Kidney tubule cell (primary cell): ENCODE measurements at regions not wholly inside any gene's neighbourhood (a gene's known extent, or its start where the extent isn't known, plus 50 kb on each side); places are given as distances from the start of the nearest gene placed in this dataset.
"Not testable (repeated sequence)": the region's sequence is repeated elsewhere in the genome, so short reads cannot be mapped to it uniquely, and the experiment has no call there.

Experiments used
- DNase-seq: peaks from one replicate; pipeline ENCODE4 v3.0.0-alpha.2; 2018; ENCODE audit warnings: low spot score

GRCh38 chr2:12619975-12620374 lies 96.8 kb upstream of the TRIB2 start:
- peak; percentile 98 for DNase-seq

- no peak for DNase-seq
These were observed 96.0 kb upstream of the TRIB2 start for GRCh38 chr2:12620759-12621158.

- DNase-seq = no peak
These were observed 93.7 kb upstream of the TRIB2 start for GRCh38 chr2:12623051-12623450.

GRCh38 chr2:12624384-12624783 lies 92.4 kb upstream of the TRIB2 start:
- no peak for DNase-seq

- DNase-seq = no peak
These were observed 91.7 kb upstream of the TRIB2 start for GRCh38 chr2:12624905-12625598.

GRCh38 chr2:12628541-12628940 lies 88.2 kb upstream of the TRIB2 start:
- not testable (repeated sequence) for DNase-seq

- no peak for DNase-seq
These were observed 79.7 kb upstream of the TRIB2 start for GRCh38 chr2:12636837-12637581.

- no peak for DNase-seq
These were observed 79.0 kb upstream of the TRIB2 start for GRCh38 chr2:12637754-12638153.

GRCh38 chr2:12641441-12641840 lies 75.3 kb upstream of the TRIB2 start:
- no peak for DNase-seq

- DNase-seq = no peak
These were observed 74.4 kb upstream of the TRIB2 start for GRCh38 chr2:12642332-12642731.

- no peak for DNase-seq
These were observed 73.9 kb upstream of the TRIB2 start for GRCh38 chr2:12642859-12643258.

GRCh38 chr2:12649602-12650400 lies 66.9 kb upstream of the TRIB2 start:
- peak; percentile 5 for DNase-seq

- DNase-seq = no peak
These were observed 65.1 kb upstream of the TRIB2 start for GRCh38 chr2:12651641-12652040.

GRCh38 chr2:12652723-12653122 lies 64.0 kb upstream of the TRIB2 start:
- no peak for DNase-seq

- no peak for DNase-seq
These were observed 59.2 kb upstream of the TRIB2 start for GRCh38 chr2:12657560-12657959.

GRCh38 chr2:12658310-12658945 lies 58.3 kb upstream of the TRIB2 start:
- DNase-seq = no peak

- DNase-seq = no peak
These were observed 55.2 kb upstream of the TRIB2 start for GRCh38 chr2:12661489-12661888.

GRCh38 chr2:12663306-12664037 lies 53.3 kb upstream of the TRIB2 start:
- no peak for DNase-seq

- peak; percentile 61 for DNase-seq
These were observed 51.4 kb upstream of the TRIB2 start for GRCh38 chr2:12665334-12665733.

- DNase-seq = no peak
These were observed 50.3 kb upstream of the TRIB2 start for GRCh38 chr2:12666445-12666844.
